ENCODE measurements at regions not wholly inside any gene's neighbourhood (a gene's known extent, or its start where the extent isn't known, plus 50 kb on each side); places are given as distances from the start of the nearest gene placed in this dataset.

- TF ChIP-seq, protein P1, sequence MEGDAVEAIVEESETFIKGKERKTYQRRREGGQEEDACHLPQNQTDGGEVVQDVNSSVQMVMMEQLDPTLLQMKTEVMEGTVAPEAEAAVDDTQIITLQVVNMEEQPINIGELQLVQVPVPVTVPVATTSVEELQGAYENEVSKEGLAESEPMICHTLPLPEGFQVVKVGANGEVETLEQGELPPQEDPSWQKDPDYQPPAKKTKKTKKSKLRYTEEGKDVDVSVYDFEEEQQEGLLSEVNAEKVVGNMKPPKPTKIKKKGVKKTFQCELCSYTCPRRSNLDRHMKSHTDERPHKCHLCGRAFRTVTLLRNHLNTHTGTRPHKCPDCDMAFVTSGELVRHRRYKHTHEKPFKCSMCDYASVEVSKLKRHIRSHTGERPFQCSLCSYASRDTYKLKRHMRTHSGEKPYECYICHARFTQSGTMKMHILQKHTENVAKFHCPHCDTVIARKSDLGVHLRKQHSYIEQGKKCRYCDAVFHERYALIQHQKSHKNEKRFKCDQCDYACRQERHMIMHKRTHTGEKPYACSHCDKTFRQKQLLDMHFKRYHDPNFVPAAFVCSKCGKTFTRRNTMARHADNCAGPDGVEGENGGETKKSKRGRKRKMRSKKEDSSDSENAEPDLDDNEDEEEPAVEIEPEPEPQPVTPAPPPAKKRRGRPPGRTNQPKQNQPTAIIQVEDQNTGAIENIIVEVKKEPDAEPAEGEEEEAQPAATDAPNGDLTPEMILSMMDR (IDR thresholded peaks at IDR 0.05) = no peak
- TF ChIP-seq EZH2 (IDR thresholded peaks at IDR 0.05) (no peak), EZH2phosphoT487 (IDR thresholded peaks at IDR 0.05) (no peak)
These were observed 1130.2 kb downstream of the SLITRK5 start for GRCh38 chr13:88801361-88801760.

Data from neural progenitor cell (in vitro differentiated cells).